HUES48 (cell line): ENCODE measurements at regions not wholly inside any gene's neighbourhood (a gene's known extent, or its start where the extent isn't known, plus 50 kb on each side); places are given as distances from the start of the nearest gene placed in this dataset.

Source experiments
- H3K27ac ChIP-seq: one replicate; pipeline ENCODE4 v1.7.0; 2013; ENCODE audit warnings: low read depth, low read length, inconsistent platforms
- H3K27me3 ChIP-seq: 2 replicates; pipeline ENCODE4 v1.6.1; 2013; ENCODE audit warnings: mild to moderate bottlenecking, low read length; ENCODE audit not compliant: control insufficient read depth, insufficient read depth
- H3K36me3 ChIP-seq: 2 replicates; pipeline ENCODE4 v1.6.1; 2013; ENCODE audit warnings: low read length; ENCODE audit not compliant: control insufficient read depth, insufficient read depth
- H3K4me1 ChIP-seq: 2 replicates; pipeline ENCODE4 v1.6.1; 2013; ENCODE audit warnings: mild to moderate bottlenecking, low read length; ENCODE audit not compliant: control insufficient read depth, insufficient read depth
- H3K4me3 ChIP-seq: 2 replicates; pipeline ENCODE4 v1.5.1; 2013; ENCODE audit warnings: mild to moderate bottlenecking, low read depth, low read length
- H3K9ac ChIP-seq: 2 replicates; pipeline ENCODE4 v1.6.1; 2013; ENCODE audit warnings: mild to moderate bottlenecking, low read depth, low read length, moderate library complexity
- H3K9me3 ChIP-seq: 2 replicates; pipeline ENCODE4 v1.6.1; 2013; ENCODE audit warnings: low read length; ENCODE audit not compliant: control insufficient read depth, insufficient read depth

DNA sequence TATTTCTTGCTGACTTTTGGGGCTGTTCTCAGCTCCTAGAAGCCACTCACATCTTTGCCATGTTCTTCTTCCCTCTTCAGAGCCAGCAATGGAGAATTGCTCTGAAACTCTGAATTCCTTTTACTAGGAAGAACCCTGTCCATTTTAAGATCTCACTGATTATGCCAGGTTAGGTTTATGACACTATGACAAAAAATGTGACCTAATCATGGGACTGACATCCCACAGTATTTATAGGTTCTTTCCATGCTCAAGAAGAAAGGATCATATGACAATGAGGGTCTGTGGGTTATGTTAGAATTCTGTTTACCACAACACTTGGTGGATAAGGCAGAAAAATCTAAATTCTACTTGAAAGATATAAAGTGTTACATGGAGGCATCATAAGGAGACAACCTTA lies 263.3 kb upstream of the CITED2 start:
- no peaks in the 10 kb centered on the region for H3K36me3 ChIP-seq
- no peak overlapping the region for H3K4me3 ChIP-seq
- no peak overlapping the region for H3K27ac ChIP-seq
- H3K4me1 ChIP-seq = no peaks in the 10 kb centered on the region
- H3K9me3 ChIP-seq = no peaks in the 10 kb centered on the region
- H3K9ac ChIP-seq = no peak overlapping the region
- no peaks in the 10 kb centered on the region for H3K27me3 ChIP-seq

DNA sequence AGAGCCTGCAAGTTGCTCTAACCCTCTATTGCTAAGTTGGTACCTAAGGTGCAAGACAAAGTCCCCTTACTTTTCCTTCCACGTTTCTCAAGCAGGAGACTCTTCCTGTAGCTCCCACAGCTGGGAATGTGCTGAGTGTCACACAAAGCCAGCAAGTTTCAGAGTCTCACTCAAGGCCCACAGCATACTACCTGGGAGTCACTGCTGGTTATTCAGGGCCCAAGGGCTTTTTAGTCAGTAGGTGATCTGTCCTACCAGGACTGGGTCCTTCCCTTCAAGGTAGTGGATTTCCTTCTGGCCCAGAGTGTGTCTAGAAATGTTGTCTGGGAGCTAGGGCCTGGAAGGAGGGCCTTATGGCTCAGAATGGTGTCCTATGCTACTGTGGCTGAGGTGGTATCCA lies 261.9 kb upstream of the CITED2 start:
- Histone ChIP-seq H3K27me3 (no peaks in the 10 kb centered on the region), H3K27ac (no peak overlapping the region)

DNA sequence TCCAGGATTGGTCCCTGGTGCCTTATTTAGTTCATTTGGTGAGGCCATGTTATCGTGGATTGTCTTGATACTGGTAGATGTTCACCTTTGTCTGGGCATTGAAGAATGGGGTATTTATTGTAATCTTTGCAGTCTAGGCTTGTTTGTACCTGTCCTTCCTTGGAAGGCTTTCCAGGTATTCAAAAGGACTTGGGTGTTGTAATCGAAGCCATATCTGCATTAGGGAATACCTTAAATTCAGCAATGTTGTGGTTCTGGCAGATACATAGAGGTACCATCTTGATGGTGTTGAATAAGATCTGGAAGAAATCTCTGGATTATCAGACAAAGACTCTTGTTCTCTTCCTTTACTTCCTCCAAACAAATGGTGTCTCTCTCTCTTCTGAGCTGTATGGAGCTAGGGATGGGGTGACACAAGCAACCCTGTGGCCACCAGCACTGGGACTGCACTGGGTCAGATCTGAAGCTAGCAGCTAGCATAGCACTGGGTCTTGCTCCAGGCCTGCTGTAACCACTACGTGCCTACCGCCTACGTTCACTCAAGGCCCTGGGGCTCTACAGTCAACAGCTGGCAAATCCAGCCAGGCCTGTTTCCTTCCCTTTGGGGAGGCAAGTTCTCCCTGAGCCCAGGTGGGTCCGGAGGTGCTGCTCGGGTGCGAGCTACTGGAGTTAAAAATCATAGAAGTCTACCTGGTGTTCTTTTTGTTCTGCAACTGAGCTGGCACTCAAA lies 261.1 kb upstream of the CITED2 start:
- H3K9ac ChIP-seq = no peak overlapping the region
- H3K27ac ChIP-seq = no peak overlapping the region
- H3K27me3 ChIP-seq = no peaks in the 10 kb centered on the region
- no peaks in the 10 kb centered on the region for H3K9me3 ChIP-seq
- no peaks in the 10 kb centered on the region for H3K36me3 ChIP-seq
- H3K4me1 ChIP-seq = no peaks in the 10 kb centered on the region
- H3K4me3 ChIP-seq = no peak overlapping the region

More for the DNA sequence above, 261.9 kb upstream of the CITED2 start:
- no peak overlapping the region for H3K4me3 ChIP-seq
- no peak overlapping the region for H3K9ac ChIP-seq
- H3K4me1 ChIP-seq = no peaks in the 10 kb centered on the region
- H3K36me3 ChIP-seq = no peaks in the 10 kb centered on the region
- H3K9me3 ChIP-seq = no peaks in the 10 kb centered on the region

DNA sequence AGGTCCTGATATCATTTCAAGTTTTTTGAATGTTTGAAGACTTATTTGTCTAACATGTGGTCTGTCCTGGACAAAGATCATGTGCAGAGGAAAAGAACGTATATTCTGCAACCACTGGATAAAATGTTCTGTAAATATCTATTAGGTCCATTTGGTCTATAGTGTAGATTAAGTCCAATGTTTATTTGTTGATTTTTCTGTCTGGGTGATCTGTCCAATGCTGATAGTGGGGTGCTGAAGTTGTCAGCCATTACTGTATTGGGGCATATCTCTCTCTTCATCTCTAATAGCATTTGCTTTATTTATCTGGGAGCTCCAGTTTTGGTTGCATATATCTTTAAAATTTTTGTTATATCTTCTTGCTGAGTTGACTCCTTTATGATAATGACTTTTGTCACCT lies 258.4 kb upstream of the CITED2 start:
- Histone ChIP-seq H3K27ac (no peak overlapping the region), H3K9me3 (no peaks in the 10 kb centered on the region), H3K4me3 (no peak overlapping the region), H3K4me1 (peaks cover 3% of the 10 kb centered on the region; the same call in 1 of the 2 replicates), H3K9ac (no peak overlapping the region), H3K36me3 (no peaks in the 10 kb centered on the region), H3K27me3 (no peaks in the 10 kb centered on the region)

DNA sequence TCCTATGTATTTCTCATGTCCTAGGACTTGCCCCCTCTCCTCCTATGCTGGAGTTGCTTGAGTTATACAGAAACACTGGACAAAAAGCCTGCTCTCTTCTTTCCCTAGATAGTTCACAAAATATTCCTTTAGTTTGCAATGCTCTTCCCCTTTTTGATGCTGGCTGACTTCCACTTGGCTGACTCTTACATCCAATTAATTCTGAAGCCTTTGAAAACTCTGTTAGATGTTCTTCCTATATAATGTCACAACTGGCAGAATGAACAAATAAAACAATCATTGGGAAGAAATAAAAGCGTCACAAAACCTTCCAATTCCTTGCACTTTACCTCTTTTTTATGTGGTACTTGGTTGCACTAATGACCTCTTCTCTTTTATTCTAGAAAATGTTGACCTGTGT lies 253.8 kb upstream of the CITED2 start:
- no peaks in the 10 kb centered on the region for H3K36me3 ChIP-seq
- H3K27ac ChIP-seq = no peak overlapping the region
- no peak overlapping the region for H3K4me3 ChIP-seq
- peaks cover 10% of the 10 kb centered on the region; the same call in 1 of the 2 replicates for H3K27me3 ChIP-seq
- peaks cover 19% of the 10 kb centered on the region for H3K4me1 ChIP-seq
- no peaks in the 10 kb centered on the region for H3K9me3 ChIP-seq
- H3K9ac ChIP-seq = no peak overlapping the region

DNA sequence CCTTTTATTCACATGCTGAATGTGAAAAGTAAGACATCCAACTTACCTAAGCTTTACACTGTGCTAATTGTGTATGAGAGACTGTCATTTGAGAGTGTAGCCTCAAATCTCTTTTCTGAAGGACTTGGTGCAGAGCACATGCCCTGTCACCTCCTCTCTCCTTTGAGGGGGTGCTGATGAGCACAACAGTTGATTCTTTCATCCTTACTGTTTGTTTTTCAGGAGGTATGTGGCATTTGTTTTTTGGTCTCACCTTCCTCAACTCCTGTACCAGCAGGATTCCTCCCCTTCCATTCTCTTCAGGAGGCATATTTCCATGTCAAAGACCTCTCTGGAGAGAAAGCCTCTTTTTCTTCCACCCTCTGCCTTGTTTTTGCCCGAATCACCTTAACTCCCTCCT lies 252.6 kb upstream of the CITED2 start:
- Histone ChIP-seq H3K9ac (no peak overlapping the region), H3K27ac (peak overlapping the region; percentile 73), H3K4me3 (no peak overlapping the region), H3K27me3 (peaks cover 10% of the 10 kb centered on the region; the same call in 1 of the 2 replicates), H3K36me3 (no peaks in the 10 kb centered on the region), H3K4me1 (peaks cover 19% of the 10 kb centered on the region), H3K9me3 (no peaks in the 10 kb centered on the region)

DNA sequence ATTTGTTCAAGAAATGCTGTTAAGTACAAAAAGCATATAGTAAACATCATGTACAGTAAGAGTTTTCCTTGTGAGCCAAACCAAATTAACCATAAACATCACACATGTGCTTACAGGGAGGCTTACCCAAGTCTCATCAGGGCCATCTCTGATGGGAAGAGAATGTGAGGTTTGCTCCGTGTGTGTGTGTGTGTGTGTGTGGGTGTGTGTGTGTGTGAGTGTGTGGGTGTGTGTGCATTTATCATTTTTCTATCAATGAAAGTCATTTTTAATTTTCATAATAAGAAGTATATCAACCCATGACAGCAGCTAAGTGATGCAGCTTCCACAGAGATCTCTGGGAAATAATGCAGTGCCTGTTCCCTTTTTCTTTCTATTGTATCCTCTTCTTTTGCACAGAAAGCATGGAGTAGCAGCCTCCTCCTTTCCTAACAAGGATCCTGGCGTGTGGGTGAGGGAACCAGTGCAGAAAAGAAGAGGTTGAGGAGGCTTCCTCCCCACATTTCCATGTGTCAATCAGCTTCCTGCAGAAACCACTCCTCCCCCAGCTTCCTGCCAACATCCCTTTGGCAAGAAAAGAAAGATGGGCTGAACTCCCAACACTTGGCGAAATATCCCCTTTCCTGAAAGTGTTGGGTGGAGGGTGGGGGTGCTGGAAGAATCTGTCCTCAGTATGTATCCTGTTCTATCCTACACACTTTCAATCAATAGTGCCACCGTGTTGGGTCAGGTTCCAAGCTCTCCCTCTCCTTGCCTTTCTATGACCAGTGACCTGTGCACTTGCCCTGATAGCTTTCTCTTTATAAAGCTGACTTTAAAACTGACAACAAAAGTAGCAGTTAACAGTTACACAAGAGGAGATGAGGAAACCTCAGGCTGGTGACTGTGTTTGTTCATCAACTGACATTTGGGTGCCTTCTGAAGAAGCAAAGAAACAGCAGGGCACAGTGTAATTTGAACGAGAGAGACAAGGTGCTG lies 251.8 kb upstream of the CITED2 start:
- H3K27me3 ChIP-seq = peaks cover 10% of the 10 kb centered on the region; the same call in 1 of the 2 replicates
- H3K36me3 ChIP-seq = no peaks in the 10 kb centered on the region
- no peak overlapping the region for H3K9ac ChIP-seq
- peak overlapping the region; percentile 73 for H3K27ac ChIP-seq
- no peak overlapping the region; the same call in 1 of the 2 replicates for H3K4me3 ChIP-seq
- H3K9me3 ChIP-seq = no peaks in the 10 kb centered on the region
- peaks cover 19% of the 10 kb centered on the region for H3K4me1 ChIP-seq

DNA sequence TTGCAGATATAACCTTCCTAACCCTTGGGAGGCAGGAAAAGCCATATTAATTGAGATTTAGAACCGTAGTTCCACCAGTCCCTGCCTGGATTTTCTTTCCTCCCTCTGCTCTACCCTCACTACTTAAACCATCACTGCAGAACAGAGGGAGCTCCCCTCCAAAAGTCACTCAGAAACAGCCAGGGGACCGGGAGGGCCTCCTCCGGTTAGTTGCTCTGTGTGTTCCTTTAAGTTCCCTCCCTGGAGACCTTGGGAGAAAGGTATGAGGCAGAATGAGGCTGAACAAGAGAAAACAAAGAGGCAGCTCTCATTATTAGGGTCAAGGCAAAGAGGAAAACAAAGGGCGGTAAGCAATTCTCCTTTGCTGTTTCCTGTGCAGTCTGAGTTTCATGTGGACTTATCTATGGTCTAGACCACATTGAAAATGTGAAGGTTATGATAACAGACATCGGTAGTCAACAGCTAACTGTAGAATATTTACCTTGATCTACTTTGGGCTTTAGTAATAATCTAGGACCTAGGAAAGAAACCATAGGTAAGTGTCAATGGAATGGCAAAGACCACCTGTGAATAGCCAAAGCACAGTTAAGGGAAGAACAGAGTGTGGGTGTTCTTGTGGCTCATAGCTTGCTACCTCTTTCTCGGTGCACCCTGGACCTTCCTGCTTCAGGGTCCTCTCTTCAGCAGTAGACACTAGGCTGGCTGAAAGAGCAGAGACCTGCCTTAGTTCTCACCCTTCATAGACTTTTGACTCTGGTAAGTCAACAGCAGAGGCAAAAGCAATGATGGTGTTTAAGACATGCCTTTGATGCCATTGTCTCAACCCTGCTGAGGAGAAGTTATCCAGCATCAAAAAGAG lies 250.9 kb upstream of the CITED2 start:
- Histone ChIP-seq H3K27me3 (peaks cover 10% of the 10 kb centered on the region; the same call in 1 of the 2 replicates), H3K36me3 (no peaks in the 10 kb centered on the region), H3K27ac (no peak overlapping the region), H3K9me3 (no peaks in the 10 kb centered on the region), H3K9ac (no peak overlapping the region), H3K4me3 (no peak overlapping the region), H3K4me1 (peaks cover 19% of the 10 kb centered on the region)

DNA sequence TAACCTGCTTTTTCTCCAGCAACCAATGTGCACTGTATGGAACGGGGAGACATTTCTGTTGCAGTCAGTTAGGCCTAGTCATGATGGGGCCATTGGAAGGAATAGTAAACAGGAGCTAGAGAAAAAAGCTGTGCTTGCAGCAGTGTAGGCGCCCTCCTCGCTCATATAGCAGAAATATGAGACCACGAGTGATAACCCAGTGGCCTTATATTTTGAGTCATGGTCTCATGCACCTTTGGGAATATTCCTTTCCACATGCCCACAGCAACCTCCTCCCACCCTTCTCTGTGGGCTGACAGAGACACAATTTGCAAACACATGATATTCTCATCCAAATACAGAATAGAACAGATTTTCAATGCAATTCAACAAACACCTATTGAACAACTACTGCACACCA lies 248.9 kb upstream of the CITED2 start:
- Histone ChIP-seq H3K9ac (no peak overlapping the region), H3K36me3 (no peaks in the 10 kb centered on the region), H3K27ac (no peak overlapping the region), H3K4me3 (no peak overlapping the region), H3K9me3 (no peaks in the 10 kb centered on the region), H3K27me3 (peaks cover 10% of the 10 kb centered on the region; the same call in 1 of the 2 replicates), H3K4me1 (peaks cover 19% of the 10 kb centered on the region)

DNA sequence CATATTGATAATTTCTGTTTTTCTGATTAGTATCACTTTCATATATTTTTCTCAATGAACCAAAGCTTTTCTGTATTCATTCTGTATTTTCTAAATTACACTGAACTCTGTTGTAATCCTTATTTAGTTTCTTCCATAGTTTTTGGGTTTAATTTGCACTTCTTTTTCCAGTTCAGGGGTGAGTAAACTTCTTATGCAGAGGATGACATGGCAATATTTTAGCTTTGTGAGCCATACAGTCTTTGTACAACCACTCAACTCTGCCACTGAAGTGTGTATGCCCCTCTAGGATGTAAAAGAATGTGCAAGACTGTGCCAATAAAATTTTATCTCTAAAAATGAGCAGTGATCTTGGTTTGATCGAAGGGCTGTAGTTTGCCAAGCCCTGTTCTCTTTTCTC lies 239.0 kb upstream of the CITED2 start:
- H3K36me3 ChIP-seq = no peaks in the 10 kb centered on the region
- H3K27ac ChIP-seq = no peak overlapping the region
- no peak overlapping the region for H3K9ac ChIP-seq
- peaks cover 18% of the 10 kb centered on the region for H3K4me1 ChIP-seq
- H3K27me3 ChIP-seq = no peaks in the 10 kb centered on the region
- no peaks in the 10 kb centered on the region for H3K9me3 ChIP-seq
- no peak overlapping the region for H3K4me3 ChIP-seq
